NB4 (cell line): ENCODE measurements at regions not wholly inside any gene's neighbourhood (a gene's known extent, or its start where the extent isn't known, plus 50 kb on each side); places are given as distances from the start of the nearest gene placed in this dataset.

Source experiments
- MAX ChIP-seq: IDR thresholded peaks from 2 replicates; pipeline ENCODE4 v1.6.1; 2011; ENCODE audit warnings: low read depth, low read length
- MYC ChIP-seq: IDR thresholded peaks from 2 replicates; pipeline ENCODE4 v1.6.1; 2011; ENCODE audit warnings: low read depth, low read length
- POLR2A ChIP-seq: IDR thresholded peaks from 2 replicates; pipeline ENCODE4 v1.6.1; 2011; ENCODE audit warnings: mild to moderate bottlenecking; ENCODE audit not compliant: insufficient read length; ENCODE audit errors: extremely low read depth
- TF ChIP-seq, protein P1 (sequence below): IDR thresholded peaks from one replicate; pipeline ENCODE4 v1.5.1; 2012; ENCODE audit warnings: low read depth, low read length

DNA sequence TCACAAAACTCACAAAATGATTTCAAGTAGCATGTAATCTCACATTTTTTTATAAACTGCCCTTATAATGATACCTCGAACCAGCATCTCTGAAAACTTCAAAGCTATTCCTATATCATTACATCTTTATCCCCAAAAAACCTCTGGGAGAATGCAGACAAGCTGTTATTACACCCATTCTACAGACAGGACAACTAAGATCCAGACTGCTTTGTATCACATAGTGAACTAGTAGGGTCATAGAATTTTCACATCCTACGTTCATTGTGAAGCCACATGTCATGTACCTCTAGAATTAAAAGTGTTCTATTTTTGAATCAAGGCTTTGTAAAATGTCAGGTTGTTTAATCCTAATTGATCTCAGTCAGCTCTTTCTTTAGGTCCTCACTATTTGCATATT lies 98.7 kb upstream of the RAP2B start:
- TF ChIP-seq, protein P1, sequence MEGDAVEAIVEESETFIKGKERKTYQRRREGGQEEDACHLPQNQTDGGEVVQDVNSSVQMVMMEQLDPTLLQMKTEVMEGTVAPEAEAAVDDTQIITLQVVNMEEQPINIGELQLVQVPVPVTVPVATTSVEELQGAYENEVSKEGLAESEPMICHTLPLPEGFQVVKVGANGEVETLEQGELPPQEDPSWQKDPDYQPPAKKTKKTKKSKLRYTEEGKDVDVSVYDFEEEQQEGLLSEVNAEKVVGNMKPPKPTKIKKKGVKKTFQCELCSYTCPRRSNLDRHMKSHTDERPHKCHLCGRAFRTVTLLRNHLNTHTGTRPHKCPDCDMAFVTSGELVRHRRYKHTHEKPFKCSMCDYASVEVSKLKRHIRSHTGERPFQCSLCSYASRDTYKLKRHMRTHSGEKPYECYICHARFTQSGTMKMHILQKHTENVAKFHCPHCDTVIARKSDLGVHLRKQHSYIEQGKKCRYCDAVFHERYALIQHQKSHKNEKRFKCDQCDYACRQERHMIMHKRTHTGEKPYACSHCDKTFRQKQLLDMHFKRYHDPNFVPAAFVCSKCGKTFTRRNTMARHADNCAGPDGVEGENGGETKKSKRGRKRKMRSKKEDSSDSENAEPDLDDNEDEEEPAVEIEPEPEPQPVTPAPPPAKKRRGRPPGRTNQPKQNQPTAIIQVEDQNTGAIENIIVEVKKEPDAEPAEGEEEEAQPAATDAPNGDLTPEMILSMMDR, result no peak
- TF ChIP-seq POLR2A (no peak), MAX (no peak), MYC (no peak)
